Umbilical cord (tissue), 1 donor: ENCODE measurements at regions not wholly inside any gene's neighbourhood (a gene's known extent, or its start where the extent isn't known, plus 50 kb on each side); places are given as distances from the start of the nearest gene placed in this dataset.

Experiments
- DNase-seq: peaks from one replicate; pipeline ENCODE4 v3.0.0-alpha.2; 2015; ENCODE audit warnings: low spot score

- DNase-seq: no peak
Observed at GRCh38 chr3:57009802-57010201, 50.7 kb upstream of the SPATA12 start.

GRCh38 chr3:57009367-57009766 lies 51.1 kb upstream of the SPATA12 start:
- DNase-seq: peak; percentile 81

GRCh38 chr3:57007521-57008460 lies 52.7 kb upstream of the SPATA12 start:
- peak; percentile 95 for DNase-seq

GRCh38 chr3:57006949-57007419 lies 53.5 kb upstream of the SPATA12 start:
- peak; percentile 75 for DNase-seq

DNA sequence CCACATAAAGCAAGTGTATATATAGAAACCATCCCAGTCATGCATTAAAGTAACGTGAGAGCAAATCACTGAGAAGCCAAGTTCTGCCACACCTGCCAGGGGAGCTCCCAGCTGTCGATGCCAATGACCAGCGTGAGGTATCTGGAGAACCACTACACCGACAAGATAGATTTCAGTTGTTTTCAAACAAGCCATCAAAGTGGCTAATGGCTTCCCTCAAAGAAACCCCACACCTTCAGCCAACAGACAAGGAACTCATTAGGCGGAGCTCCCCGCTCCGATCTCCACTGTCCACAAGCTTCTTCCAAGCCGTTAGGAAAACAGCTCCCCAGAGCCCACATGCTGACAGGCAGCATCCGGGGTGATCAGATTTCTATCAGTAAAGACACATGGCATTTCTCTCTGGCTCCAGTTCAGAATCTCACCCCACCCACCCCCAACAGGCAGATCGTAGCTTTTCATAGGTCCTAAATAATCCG lies 54.2 kb upstream of the SPATA12 start:
- peak; percentile 35 for DNase-seq

- peak; percentile 62 for DNase-seq
Observed at GRCh38 chr3:57004229-57004628, 56.2 kb upstream of the SPATA12 start.

DNA sequence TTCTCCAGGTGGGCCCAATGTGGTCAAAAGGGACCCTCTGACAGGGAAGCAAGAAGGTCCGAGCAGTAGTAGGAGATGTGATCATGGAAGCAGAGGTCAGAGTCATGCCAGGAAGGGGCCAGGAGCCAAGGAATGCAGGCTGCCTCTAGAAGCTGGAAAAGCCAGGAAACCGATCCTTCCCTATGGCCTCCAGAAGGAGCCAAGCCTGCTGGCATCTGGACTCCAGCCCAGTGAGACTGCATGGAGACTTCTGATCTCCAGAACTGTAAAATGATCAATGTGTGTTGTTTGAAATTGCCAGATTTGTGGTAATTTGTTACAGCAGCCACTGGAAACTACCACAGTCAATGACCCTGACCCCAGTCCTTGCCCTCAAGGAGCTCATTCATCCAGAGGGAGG lies 56.8 kb upstream of the SPATA12 start:
- DNase-seq: no peak

DNA sequence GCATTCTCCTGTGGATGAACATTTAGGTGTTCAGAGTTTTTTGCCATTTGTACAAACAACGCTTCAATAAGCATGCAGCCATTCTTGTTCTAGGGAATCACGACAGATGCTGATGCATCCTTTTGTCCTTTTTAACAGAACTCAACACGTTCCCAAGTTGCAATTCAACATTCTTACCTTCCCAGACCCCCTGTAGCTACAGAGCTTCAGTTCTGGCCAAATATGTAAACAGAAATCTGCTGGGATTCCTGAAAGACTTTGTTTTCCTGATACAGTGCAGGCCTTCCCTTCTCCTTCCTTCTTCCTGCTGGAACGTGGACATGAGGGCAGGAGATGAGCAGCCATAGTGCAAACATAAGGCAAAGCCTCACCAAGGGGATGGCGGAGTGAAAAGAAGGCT lies 59.1 kb upstream of the SPATA12 start:
- DNase-seq: no peak

- no peak for DNase-seq
Observed at GRCh38 chr3:57000012-57000411, 60.5 kb upstream of the SPATA12 start.

- no peak for DNase-seq
Observed at GRCh38 chr3:56999547-56999946, 60.9 kb upstream of the SPATA12 start.

GRCh38 chr3:56998076-56998529 lies 62.4 kb upstream of the SPATA12 start:
- no peak for DNase-seq

DNA sequence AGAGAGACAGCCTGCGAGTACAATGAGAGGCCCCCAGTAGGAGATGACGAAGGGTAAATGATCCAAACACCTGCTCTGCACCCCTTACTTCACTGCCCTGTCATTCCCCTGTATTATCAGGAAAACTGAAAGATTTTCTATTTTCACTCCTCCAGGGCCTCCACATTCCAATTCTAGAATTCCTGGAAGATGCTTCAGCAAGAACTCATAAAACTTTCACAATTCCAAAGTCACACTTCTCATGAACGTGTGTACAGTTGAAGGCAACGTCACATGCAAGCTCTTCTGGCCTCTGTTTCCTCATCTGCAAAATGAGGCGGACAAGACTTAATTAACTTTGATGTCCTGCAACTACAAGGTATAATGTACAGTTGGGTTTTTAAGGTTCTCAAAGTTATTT lies 62.8 kb upstream of the SPATA12 start:
- DNase-seq: peak; percentile 50

DNA sequence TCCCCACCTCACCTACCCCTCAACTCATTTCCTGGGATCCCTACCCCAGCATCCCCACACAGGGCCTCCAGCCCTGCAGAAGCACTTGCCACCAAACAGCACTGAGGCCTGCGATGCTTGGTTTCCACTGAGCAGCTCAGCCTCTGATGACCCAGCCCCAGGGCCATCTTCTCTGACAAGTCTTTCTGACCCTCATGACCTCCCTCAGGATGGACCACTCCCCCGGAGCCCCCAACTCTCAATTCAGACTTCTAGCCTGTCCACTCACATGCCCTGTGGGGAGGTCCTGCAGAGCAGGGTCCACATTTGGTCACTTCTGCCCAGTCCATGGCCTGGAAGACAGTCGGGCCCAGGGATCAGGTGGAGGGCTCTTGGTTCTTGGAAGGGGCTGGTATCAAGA lies 63.4 kb upstream of the SPATA12 start:
- DNase-seq: no peak

GRCh38 chr3:56994391-56994790 lies 66.1 kb upstream of the SPATA12 start:
- no peak for DNase-seq

DNA sequence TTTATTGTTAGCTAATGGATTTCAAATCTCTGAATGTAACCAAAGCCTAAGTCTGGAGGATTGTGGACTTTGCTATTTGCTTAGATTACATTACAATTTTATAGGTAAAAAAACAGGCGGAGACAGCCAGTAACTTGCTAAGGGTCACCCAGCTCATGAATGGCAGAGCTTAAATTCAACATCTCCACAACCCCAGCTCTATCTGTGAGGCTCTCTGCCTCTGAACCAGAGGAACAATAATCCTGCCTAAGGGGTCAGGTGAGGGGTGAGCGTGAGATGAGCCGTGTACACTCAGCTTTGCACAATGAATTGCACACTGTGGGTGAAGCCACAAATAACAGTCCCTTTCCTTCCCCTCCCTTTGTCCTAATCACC lies 69.8 kb upstream of the SPATA12 start:
- DNase-seq: no peak

DNA sequence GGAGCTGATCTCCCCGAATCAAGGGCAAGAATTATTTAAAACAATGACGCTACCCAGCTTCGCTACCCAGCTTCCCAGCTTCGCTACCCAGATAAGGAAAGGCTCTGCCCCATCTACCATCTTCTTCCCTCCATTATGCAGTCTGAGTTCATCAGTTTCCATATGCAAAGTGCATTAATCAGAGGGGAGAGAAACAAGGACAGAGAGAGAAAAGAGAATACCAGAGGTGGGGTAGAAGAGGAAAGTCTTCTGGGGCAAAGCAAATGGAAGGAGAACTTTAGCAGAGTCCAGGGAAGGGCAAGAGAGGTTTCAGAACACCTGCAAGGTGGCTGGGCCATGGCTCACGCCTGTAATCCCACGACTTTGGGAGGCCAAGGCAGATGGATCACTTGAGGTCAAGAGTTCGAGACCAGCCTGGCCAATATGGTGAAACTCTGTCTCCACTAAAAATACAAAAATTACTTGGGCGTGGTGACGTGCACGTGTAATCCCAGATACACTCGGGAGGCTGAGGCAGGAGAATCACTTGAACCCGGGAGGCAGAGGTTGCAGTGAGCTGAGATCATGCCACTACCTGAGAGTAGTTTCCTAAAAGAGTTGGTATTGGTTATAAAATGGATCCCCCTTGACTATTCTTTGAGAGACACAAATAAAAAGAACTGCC lies 70.4 kb upstream of the SPATA12 start:
- DNase-seq: no peak

DNA sequence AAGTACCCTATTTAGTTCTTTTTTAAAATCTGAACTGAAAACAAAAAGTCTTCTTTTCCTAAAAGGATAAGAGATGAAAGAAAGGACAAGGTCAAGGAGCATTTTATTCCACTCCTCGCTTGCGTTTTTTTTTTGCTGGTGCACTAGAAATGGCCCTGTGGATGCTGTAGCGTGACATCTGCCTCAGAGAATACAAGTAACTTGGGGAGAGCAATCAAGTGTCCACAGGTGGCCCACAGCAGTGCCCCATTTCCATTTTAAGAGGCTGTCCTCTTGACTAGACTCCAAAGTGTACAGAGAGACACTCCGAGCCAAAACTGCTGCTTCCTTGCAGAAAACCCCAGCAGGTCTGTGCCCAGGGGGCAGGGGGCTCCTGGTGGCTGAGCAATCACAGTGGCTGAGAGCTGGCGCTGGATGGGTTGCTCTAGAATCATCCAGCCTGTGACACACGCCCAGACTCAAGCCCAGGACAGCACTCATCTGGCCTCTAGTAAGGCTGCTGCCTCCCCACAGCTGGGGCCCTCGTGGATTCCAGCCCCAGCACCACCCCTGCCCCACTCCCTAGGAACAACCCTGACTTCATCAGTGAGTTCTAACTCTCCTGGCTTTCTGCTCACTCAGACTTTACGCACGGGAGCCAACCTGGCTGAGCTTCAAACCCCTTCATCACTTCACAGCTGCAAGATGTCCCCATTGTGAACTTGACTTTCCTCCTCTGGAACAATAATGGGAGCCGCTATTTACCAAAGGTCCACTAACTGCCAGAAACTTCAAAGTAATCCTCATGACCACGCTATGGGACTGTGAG lies 71.1 kb upstream of the SPATA12 start:
- no peak for DNase-seq

GRCh38 chr3:56988458-56989168 lies 71.9 kb upstream of the SPATA12 start:
- peak; percentile 95 for DNase-seq

GRCh38 chr3:56987238-56987895 lies 73.1 kb upstream of the SPATA12 start:
- peak; percentile 55 for DNase-seq

GRCh38 chr3:56986347-56986746 lies 74.1 kb upstream of the SPATA12 start:
- DNase-seq: no peak

- peak; percentile 74 for DNase-seq
Observed at GRCh38 chr3:56985878-56986277, 74.6 kb upstream of the SPATA12 start.
